CD14-positive monocyte (primary cell): ENCODE measurements at regions not wholly inside any gene's neighbourhood (a gene's known extent, or its start where the extent isn't known, plus 50 kb on each side); places are given as distances from the start of the nearest gene placed in this dataset.

ENCODE experiments used
- DNase-seq, 3 donors: peaks; one replicate each; pipeline ENCODE4 v3.0.0-alpha.2; 2011 to 2022
- H2AFZ ChIP-seq: 2 replicates; pipeline ENCODE4 v1.6.0; 2012; ENCODE audit warnings: mild to moderate bottlenecking, low read depth, low read length, inconsistent platforms; ENCODE audit not compliant: insufficient read depth, poor library complexity, severe bottlenecking
- H3K27ac ChIP-seq, 2 donors: 1 replicate in 1 of 2; 2 replicates in 1 of 2; pipeline ENCODE4 v1.5.1; 2012 to 2013; ENCODE audit warnings: low read length in 2 of 2, control low read depth in 1 of 2, inconsistent platforms in 1 of 2, low read depth in 1 of 2, mild to moderate bottlenecking in 1 of 2
- H3K27me3 ChIP-seq, 2 donors: one replicate each; pipeline versions ENCODE4 v1.6.0 to v1.6.1; 2011 to 2013; ENCODE audit warnings: low read length in 2 of 2; ENCODE audit not compliant: control insufficient read depth in 2 of 2, insufficient read depth in 2 of 2
- H3K36me3 ChIP-seq, 2 donors: replicated peaks in 1 of 2; 1 replicate in 1 of 2; 2 replicates in 1 of 2; pipeline versions ENCODE4 v1.5.1 to v1.6.1; 2012 to 2013; ENCODE audit warnings: low read length in 2 of 2, control low read depth in 1 of 2, inconsistent platforms in 1 of 2, mild to moderate bottlenecking in 1 of 2; ENCODE audit not compliant: insufficient read depth in 2 of 2, control insufficient read depth in 1 of 2
- H3K4me1 ChIP-seq, 2 donors: 1 replicate in 1 of 2; 2 replicates in 1 of 2; pipeline versions ENCODE4 v1.5.1 to v1.6.1; 2012 to 2013; ENCODE audit warnings: low read length in 2 of 2, control low read depth in 1 of 2, inconsistent platforms in 1 of 2, mild to moderate bottlenecking in 1 of 2, moderate library complexity in 1 of 2; ENCODE audit not compliant: insufficient read depth in 2 of 2, control insufficient read depth in 1 of 2
- H3K4me2 ChIP-seq: replicated peaks from 2 replicates; pipeline ENCODE3; 2012; ENCODE audit warnings: low read length, moderate library complexity, mild to moderate bottlenecking; ENCODE audit not compliant: poor library complexity, severe bottlenecking; ENCODE audit errors: extremely low read depth
- H3K4me3 ChIP-seq, 3 experiments: fragments of 200-600 bp in 1 of 3; sonication (generic) in 1 of 3; replicated peaks in 1 of 3; 1 replicate in 2 of 3; 2 replicates in 1 of 3; pipeline ENCODE4 v1.5.1; 2011 to 2013; ENCODE audit warnings: low read length in 3 of 3, mild to moderate bottlenecking in 3 of 3, control low read depth in 2 of 3, low read depth in 2 of 3, inconsistent platforms in 1 of 3, moderate library complexity in 1 of 3
- H3K79me2 ChIP-seq: 2 replicates; pipeline ENCODE4 v1.6.0; 2012; ENCODE audit warnings: mild to moderate bottlenecking, control low read depth, inconsistent platforms, low read length, moderate library complexity; ENCODE audit not compliant: insufficient read depth
- H3K9ac ChIP-seq: 2 replicates; pipeline ENCODE4 v1.6.0; 2017; ENCODE audit warnings: low read length, mild to moderate bottlenecking; ENCODE audit not compliant: insufficient read depth, poor library complexity, severe bottlenecking
- H3K9me3 ChIP-seq, 2 donors: replicated peaks in 1 of 2; 1 replicate in 1 of 2; 2 replicates in 1 of 2; pipeline versions ENCODE4 v1.5.1 to v1.6.1; 2012 to 2013; ENCODE audit warnings: low read length in 2 of 2, control low read depth in 1 of 2; ENCODE audit not compliant: control insufficient read depth in 1 of 2, insufficient read depth in 1 of 2
- H4K20me1 ChIP-seq: 2 replicates; pipeline ENCODE4 v1.6.0; 2012; ENCODE audit warnings: mild to moderate bottlenecking, low read length, control low read depth, moderate library complexity; ENCODE audit not compliant: insufficient read depth
- H3K27ac Mint-ChIP-seq, 7 donors: one replicate each; pipeline ENCODE4 v1.8.0; 2020; ENCODE audit warnings: mild to moderate bottlenecking in 7 of 7, mixed read lengths in 7 of 7, moderate library complexity in 6 of 7, inconsistent platforms in 2 of 7
- H3K27me3 Mint-ChIP-seq, 3 donors: one replicate each; pipeline ENCODE4 v1.8.0; 2021 to 2022; ENCODE audit warnings: low read depth in 3 of 3, mild to moderate bottlenecking in 3 of 3, mixed read lengths in 3 of 3, moderate library complexity in 3 of 3, inconsistent platforms in 1 of 3
- H3K36me3 Mint-ChIP-seq, 2 donors: one replicate each; pipeline ENCODE4 v1.8.0; 2020; ENCODE audit warnings: mixed read lengths in 2 of 2, inconsistent platforms in 1 of 2, mild to moderate bottlenecking in 1 of 2
- H3K4me1 Mint-ChIP-seq: one replicate; pipeline ENCODE4 v1.8.0; 2020; ENCODE audit warnings: mild to moderate bottlenecking, mixed read lengths
- H3K4me3 Mint-ChIP-seq, 2 donors: one replicate each; pipeline ENCODE4 v1.8.0; 2020; ENCODE audit warnings: mild to moderate bottlenecking in 2 of 2, mixed read lengths in 2 of 2, moderate library complexity in 1 of 2
- H3K9me3 Mint-ChIP-seq, 7 donors: one replicate each; pipeline ENCODE4 v1.8.0; 2020 to 2022; ENCODE audit warnings: mixed read lengths in 7 of 7, mild to moderate bottlenecking in 6 of 7, moderate library complexity in 6 of 7, inconsistent platforms in 2 of 7
- CTCF ChIP-seq: fragments of 200-600 bp; IDR thresholded peaks from one replicate; pipeline ENCODE4 v1.8.0; 2022; ENCODE audit warnings: antibody characterized with exemption, mild to moderate bottlenecking
- WGBS: methylation state at CpG from one replicate; pipeline ENCODE4 v1.1.5; 2013; ENCODE audit warnings: missing lambda C conversion rate; ENCODE audit not compliant: insufficient coverage; 5-methylcytosine and 5-hydroxymethylcytosine counted together
- intact Hi-C, 2 donors: fragments of 100-400 bp; cut with micrococcal nuclease; formaldehyde crosslinking; loops; one replicate each; pipeline versions ENCODE4 v1.15.0 to v1.15.1; 2023

DNA sequence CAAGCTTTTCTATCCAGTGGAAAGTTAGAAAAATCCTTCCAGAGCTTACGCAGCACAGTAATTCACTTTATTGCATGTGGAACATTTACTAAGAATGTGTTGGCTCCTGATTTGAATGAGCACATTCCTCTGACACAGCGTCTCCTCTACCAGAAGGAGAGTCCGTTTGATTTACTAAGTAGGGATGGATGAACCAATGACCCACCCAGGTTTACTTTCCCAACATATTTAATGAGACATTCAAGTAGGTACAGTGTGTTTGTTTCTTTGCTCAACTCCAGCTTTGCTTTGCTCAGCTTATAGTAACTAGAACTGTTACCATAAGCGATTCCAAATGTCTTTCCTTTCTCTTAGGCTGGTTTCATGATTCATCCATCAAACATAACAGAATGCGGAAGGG, 161.7 kb downstream of the SMARCA1 start:
- Histone ChIP-seq H3K27ac (no peak overlapping the region), H3K4me2 (no peak overlapping the region), H3K79me2 (no peaks in the 10 kb centered on the region), H3K36me3 (no peaks in the 10 kb centered on the region), H2AFZ (no peak overlapping the region), H3K4me1 (no peaks in the 10 kb centered on the region), H4K20me1 (no peaks in the 10 kb centered on the region), H3K4me3 (no peak overlapping the region), H3K27me3 (no peaks in the 10 kb centered on the region), H3K9me3 (no peaks in the 10 kb centered on the region), H3K9ac (no peak overlapping the region)
- no peak for DNase-seq
- intact Hi-C loops: no loop called here
- no CpG with 5 or more reads among the region's 5 CpGs for WGBS
- H3K36me3 Mint-ChIP-seq: no peaks in the 10 kb centered on the region
- no peak for TF ChIP-seq CTCF
- H3K4me1 Mint-ChIP-seq: peaks cover 4% of the 10 kb centered on the region
- no peak overlapping the region for H3K27ac Mint-ChIP-seq
- peaks cover 0 to 2% (median 0%) of the 10 kb centered on the region in 7 donors for H3K9me3 Mint-ChIP-seq
- no peak overlapping the region for H3K4me3 Mint-ChIP-seq
- peaks cover 0 to 2% (median 0%) of the 10 kb centered on the region in 3 donors for H3K27me3 Mint-ChIP-seq

- Histone ChIP-seq H3K79me2 (no peaks in the 10 kb centered on the region), H3K9me3 (no peaks in the 10 kb centered on the region), H3K9ac (no peak overlapping the region), H4K20me1 (no peaks in the 10 kb centered on the region), H3K27ac (no peak overlapping the region), H3K4me1 (no peaks in the 10 kb centered on the region), H3K27me3 (no peaks in the 10 kb centered on the region), H3K4me2 (no peak overlapping the region), H3K4me3 (no peak overlapping the region), H3K36me3 (no peaks in the 10 kb centered on the region), H2AFZ (no peak overlapping the region)
- Mint-ChIP-seq H3K4me3 (no peak overlapping the region), H3K27ac (no peak overlapping the region), H3K9me3 (peaks cover 0 to 2% (median 0%) of the 10 kb centered on the region in 7 donors), H3K36me3 (no peaks in the 10 kb centered on the region), H3K27me3 (peaks cover 0 to 2% (median 0%) of the 10 kb centered on the region in 3 donors), H3K4me1 (peaks cover 4% of the 10 kb centered on the region)
- no CpG with 5 or more reads among the region's 5 CpGs for WGBS
- intact Hi-C loops: no loop called here
- peak; percentile 53 for TF ChIP-seq CTCF
- peak; percentile 1 to 5 (median 2) for DNase-seq
Measured at GRCh38 chrX:129360175-129360574, 163.1 kb downstream of the SMARCA1 start.
